Thoracic aorta (tissue), 2 donors: ENCODE measurements at regions not wholly inside any gene's neighbourhood (a gene's known extent, or its start where the extent isn't known, plus 50 kb on each side); places are given as distances from the start of the nearest gene placed in this dataset.

ENCODE experiments used
- ATAC-seq: fragments of 150-250 bp; one replicate; pipeline ENCODE4 v1.8.0; 2017; ENCODE audit warnings: low read depth; ENCODE audit not compliant: insufficient number of reproducible peaks, low FRiP score
- DNase-seq: peaks from one replicate; pipeline ENCODE4 v3.0.0-alpha.2; 2020; ENCODE audit warnings: low spot score
- H3K27ac ChIP-seq, 2 donors: fragments of 200-600 bp; sonication (generic); 1 replicate in 1 of 2; 2 replicates in 1 of 2; pipeline ENCODE4 v1.5.1; 2016; ENCODE audit warnings: mild to moderate bottlenecking in 2 of 2, moderate library complexity in 2 of 2
- H3K27me3 ChIP-seq: fragments of 200-600 bp; sonication (generic); replicated peaks from 2 replicates; pipeline ENCODE4 v1.6.0; 2016; ENCODE audit warnings: mild to moderate bottlenecking; ENCODE audit not compliant: insufficient read depth
- H3K36me3 ChIP-seq: fragments of 200-600 bp; sonication (generic); one replicate; pipeline ENCODE4 v1.5.1; 2016
- H3K4me1 ChIP-seq, 2 donors: fragments of 200-600 bp; sonication (generic); 1 replicate in 1 of 2; 2 replicates in 1 of 2; pipeline versions ENCODE4 v1.5.1 to v1.6.0; 2016; ENCODE audit warnings: low read depth in 2 of 2, mild to moderate bottlenecking in 1 of 2; ENCODE audit not compliant: control insufficient read depth in 1 of 2
- H3K4me3 ChIP-seq: fragments of 200-600 bp; sonication (generic); 2 replicates; pipeline ENCODE4 v1.5.1; 2016; ENCODE audit warnings: mild to moderate bottlenecking
- H3K9me3 ChIP-seq: fragments of 200-600 bp; sonication (generic); 2 replicates; pipeline ENCODE4 v1.5.1; 2016
- TF ChIP-seq, protein P1 (sequence below): fragments of 200-600 bp; sonication (generic); IDR thresholded peaks from one replicate; pipeline ENCODE4 v1.5.1; 2019; ENCODE audit warnings: antibody characterized with exemption

DNA sequence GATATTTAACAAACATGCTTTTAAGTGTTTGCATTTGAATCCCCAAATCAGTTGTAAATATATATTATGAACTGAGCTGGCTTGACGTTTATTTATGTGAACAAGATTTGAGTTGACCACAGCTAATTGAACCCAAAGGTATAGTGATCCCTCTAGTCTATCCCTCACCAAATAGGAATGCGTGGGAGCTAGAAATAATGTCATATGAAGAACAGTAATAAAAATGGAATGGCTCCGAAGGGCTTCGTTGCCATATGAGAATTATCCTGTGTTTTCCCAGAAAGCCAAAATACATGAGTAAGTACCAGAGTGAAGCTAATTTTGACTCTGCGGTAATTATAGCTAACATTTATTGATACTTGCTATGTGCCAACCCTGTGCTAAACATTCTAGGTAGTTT is 142.7 kb downstream of the ADCYAP1 start:
- ATAC-seq (no peak), DNase-seq (no peak)
- Histone ChIP-seq H3K36me3 (no peaks in the 10 kb centered on the region), H3K4me3 (no peak overlapping the region), H3K9me3 (no peaks in the 10 kb centered on the region), H3K27ac (no peak overlapping the region), H3K27me3 (no peaks in the 10 kb centered on the region), H3K4me1 (no peaks in the 10 kb centered on the region)
- TF ChIP-seq, protein P1, sequence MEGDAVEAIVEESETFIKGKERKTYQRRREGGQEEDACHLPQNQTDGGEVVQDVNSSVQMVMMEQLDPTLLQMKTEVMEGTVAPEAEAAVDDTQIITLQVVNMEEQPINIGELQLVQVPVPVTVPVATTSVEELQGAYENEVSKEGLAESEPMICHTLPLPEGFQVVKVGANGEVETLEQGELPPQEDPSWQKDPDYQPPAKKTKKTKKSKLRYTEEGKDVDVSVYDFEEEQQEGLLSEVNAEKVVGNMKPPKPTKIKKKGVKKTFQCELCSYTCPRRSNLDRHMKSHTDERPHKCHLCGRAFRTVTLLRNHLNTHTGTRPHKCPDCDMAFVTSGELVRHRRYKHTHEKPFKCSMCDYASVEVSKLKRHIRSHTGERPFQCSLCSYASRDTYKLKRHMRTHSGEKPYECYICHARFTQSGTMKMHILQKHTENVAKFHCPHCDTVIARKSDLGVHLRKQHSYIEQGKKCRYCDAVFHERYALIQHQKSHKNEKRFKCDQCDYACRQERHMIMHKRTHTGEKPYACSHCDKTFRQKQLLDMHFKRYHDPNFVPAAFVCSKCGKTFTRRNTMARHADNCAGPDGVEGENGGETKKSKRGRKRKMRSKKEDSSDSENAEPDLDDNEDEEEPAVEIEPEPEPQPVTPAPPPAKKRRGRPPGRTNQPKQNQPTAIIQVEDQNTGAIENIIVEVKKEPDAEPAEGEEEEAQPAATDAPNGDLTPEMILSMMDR, result no peak

DNA sequence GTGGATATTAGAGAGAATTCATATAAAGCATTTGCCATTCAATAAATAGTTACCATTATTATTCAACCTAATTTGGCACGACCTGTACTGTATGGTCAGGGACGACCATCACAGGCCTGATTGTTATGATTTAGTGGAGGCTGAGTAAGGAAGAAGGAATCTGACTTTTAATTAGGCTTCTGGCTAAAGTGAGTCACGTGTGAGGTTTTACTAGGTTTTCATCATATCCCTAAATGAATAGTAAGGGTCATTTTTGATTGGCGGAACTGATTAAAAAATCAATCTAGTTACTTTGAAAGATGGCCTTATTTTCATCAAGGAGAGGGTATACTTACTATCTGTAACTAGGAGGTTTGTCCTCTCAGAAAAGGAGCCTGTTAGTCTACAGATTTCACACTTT is 143.4 kb downstream of the ADCYAP1 start:
- Histone ChIP-seq H3K9me3 (no peaks in the 10 kb centered on the region), H3K27me3 (no peaks in the 10 kb centered on the region), H3K36me3 (no peaks in the 10 kb centered on the region), H3K27ac (no peak overlapping the region), H3K4me3 (no peak overlapping the region), H3K4me1 (no peaks in the 10 kb centered on the region)
- ATAC-seq (no peak), DNase-seq (no peak)
- TF ChIP-seq, protein P1, result no peak

DNA sequence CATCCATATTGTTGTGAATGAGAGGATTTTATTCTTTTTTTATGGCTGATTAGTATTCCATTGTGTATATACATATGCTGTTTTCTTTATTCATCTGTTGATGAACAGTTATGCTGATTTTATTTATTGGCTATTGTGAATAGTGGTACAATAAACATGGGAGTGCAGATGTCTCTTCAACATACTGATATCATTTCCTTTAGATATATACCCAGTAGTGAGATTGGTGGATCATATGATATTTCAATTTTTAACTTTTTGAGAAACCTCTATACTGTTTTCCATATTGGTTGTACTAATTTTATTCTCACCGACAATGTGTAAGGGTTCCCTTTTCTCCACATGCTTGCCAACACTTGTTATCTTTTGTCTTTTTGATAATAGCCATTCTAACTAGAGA is 144.5 kb downstream of the ADCYAP1 start:
- TF ChIP-seq, protein P1, result no peak
- no peak for DNase-seq
- no peak overlapping the region for H3K4me3 ChIP-seq
- no peaks in the 10 kb centered on the region for H3K36me3 ChIP-seq
- no peaks in the 10 kb centered on the region for H3K27me3 ChIP-seq
- ATAC-seq, result no peak
- H3K27ac ChIP-seq, result no peak overlapping the region
- H3K4me1 ChIP-seq, result no peaks in the 10 kb centered on the region
- H3K9me3 ChIP-seq, result no peaks in the 10 kb centered on the region

DNA sequence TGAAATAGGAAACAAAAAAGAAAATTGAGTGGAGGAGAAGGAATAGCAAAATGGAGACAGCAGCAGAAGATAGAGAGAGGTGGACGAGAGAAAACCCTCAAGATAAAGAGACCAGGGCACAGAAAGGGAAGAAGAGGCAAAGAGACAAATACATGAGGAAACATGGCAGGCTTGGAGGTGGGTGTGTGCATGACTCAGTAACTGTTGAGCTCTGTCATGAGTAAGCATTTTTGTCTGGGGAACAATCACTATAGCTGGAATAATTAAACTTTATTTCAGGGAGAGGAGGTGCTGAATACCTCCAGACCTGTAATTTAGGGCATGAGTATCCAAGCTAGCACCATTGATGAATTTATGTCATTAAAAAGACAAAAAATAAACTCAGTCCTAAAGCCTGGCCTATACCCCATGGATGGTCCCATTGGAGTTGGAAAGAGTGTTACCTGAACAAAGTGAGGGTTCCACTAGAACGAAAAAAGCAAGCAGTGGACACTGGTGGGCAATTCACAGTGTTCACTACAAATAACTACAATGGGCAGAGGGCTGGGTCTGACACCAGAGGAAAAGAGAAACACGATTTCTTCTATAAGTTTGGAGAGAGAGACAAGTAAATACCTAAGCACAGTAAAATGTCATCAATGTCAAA is 145.5 kb downstream of the ADCYAP1 start:
- TF ChIP-seq, protein P1, result no peak
- no peak for DNase-seq

DNA sequence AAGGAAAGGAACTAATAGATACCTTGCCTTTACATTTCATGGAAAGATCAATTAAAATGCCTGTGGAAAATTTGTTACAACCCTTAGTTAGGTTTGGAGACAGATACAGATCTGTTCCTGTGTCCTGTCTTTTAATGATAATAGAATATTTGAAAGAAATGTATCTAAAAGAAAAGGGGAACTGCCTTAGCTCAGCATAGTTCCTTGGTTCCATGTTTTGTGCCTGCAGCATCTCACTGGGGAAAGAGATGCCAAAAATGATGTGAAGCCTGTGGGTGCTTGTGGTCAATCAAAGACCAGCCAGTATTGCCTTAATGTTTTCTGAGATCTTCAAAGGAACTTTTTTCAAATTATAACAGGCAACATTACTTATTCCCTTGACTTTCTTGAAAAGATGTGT is 147.6 kb downstream of the ADCYAP1 start:
- DNase-seq, result no peak
- H3K36me3 ChIP-seq, result no peaks in the 10 kb centered on the region
- H3K9me3 ChIP-seq, result no peaks in the 10 kb centered on the region
- no peak overlapping the region for H3K27ac ChIP-seq
- no peak for ATAC-seq
- H3K4me3 ChIP-seq, result no peak overlapping the region
- H3K27me3 ChIP-seq, result no peaks in the 10 kb centered on the region
- TF ChIP-seq, protein P1, result no peak
- no peaks in the 10 kb centered on the region for H3K4me1 ChIP-seq

More for the DNA sequence above, 145.5 kb downstream of the ADCYAP1 start:
- no peak for ATAC-seq
- no peaks in the 10 kb centered on the region for H3K36me3 ChIP-seq
- H3K4me3 ChIP-seq, result no peak overlapping the region
- no peaks in the 10 kb centered on the region for H3K4me1 ChIP-seq
- no peaks in the 10 kb centered on the region for H3K27me3 ChIP-seq
- no peaks in the 10 kb centered on the region for H3K9me3 ChIP-seq
- no peak overlapping the region for H3K27ac ChIP-seq
